ENCODE measurements at regions not wholly inside any gene's neighbourhood (a gene's known extent, or its start where the extent isn't known, plus 50 kb on each side); places are given as distances from the start of the nearest gene placed in this dataset.
A peak's percentile ranks its signal among the peaks of the same experiment; 100 is the strongest.

DNA sequence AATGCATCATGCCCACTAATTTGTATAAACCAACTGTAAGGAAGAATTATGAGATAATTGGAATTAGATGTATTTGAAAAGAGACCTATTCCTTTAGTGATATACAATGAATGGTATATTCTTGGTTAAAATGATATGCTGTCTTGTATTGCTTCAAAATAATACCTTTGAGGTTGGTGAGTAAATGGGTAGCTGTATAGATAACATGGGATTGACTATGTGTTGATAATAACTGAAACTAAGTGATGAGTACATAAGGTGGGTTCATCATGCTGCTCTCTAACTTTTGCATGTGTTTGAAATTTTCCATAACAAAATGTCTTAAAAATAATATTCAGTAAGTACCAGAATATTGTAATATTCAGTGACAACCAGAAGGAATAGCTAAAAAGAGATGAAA, 272.6 kb upstream of the ZPLD1 start:
- H3K9me3 ChIP-seq (replicated peaks; ENCODE audit: control insufficient read depth, insufficient read depth, low read length) = no peaks in the 10 kb centered on the region
- ChIA-PET POLR2A (interaction anchor here (0.7 to 1.1 kb wide), 2 partner anchors 14 to 313 kb away, joined by 3 to 4 read pairs; partner anchors contain the start of gene NFKBIZ), CTCF (interaction anchor here (1.0 to 2.4 kb wide), 7 partner anchors 12 to 359 kb away, joined by 3 to 14 read pairs (median 5); no protein-coding TSS in a partner anchor)
- H4K20me1 ChIP-seq (replicated peaks; ENCODE audit: control insufficient read depth, extremely low read depth, insufficient read depth, low read length) = no peaks in the 10 kb centered on the region
- peak overlapping the region; percentile 79 for H3K9ac ChIP-seq (replicated peaks; ENCODE audit: extremely low read depth, insufficient read depth, low read length)
- no TSS peak for BruUV-seq (replicated peaks)
- DNase-seq (ENCODE audit: low read depth, low spot score) = no peak
- FAIRE-seq = no peak
- H3K4me2 ChIP-seq (ENCODE audit: insufficient read depth, low read length) = no peak overlapping the region
- no peaks in the 10 kb centered on the region for H3K27me3 ChIP-seq (ENCODE audit: control insufficient read depth in 2 of 2, insufficient read depth in 2 of 2, low read length in 2 of 2)
- no peaks in the 10 kb centered on the region for H3K9me1 ChIP-seq (replicated peaks; ENCODE audit: control insufficient read depth, extremely low read depth, insufficient read depth, low read length)
- no peak overlapping the region for H2AFZ ChIP-seq (ENCODE audit: low read depth, low read length)
- H3K36me3 ChIP-seq (ENCODE audit: control insufficient read depth in 2 of 2, extremely low read depth in 1 of 2, insufficient read depth in 2 of 2, low read length in 2 of 2) = no peaks in the 10 kb centered on the region
- H3K27ac ChIP-seq (ENCODE audit: insufficient read depth, low read depth, low read length) = peak overlapping the region; percentile 94
- no peak overlapping the region for H3K4me3 ChIP-seq (replicated peaks in 1 of 3; ENCODE audit: insufficient read depth in 1 of 3, low read depth in 1 of 3, low read length in 3 of 3)
- no peaks in the 10 kb centered on the region for H3K79me2 ChIP-seq (ENCODE audit: control insufficient read depth, insufficient read depth, low read length)
- TF ChIP-seq JUN (IDR thresholded peaks at IDR 0.05; ENCODE audit: borderline replicate concordance, insufficient read depth, insufficient read length, low read depth) (no peak), CTCF (IDR thresholded peaks at IDR 0.05; ENCODE audit: extremely low read depth in 1 of 2, insufficient read depth in 1 of 2, low read depth in 1 of 2, low read length in 2 of 2) (no peak), GATA2 (IDR thresholded peaks at IDR 0.05; ENCODE audit: insufficient read depth, insufficient read length, low read depth, low read length) (no peak), POLR2A (IDR thresholded peaks at IDR 0.05; ENCODE audit: low read depth, low read length) (no peak), EZH2 (IDR thresholded peaks at IDR 0.05; ENCODE audit: borderline replicate concordance, low read depth, low read length, severe bottlenecking) (no peak), MYC (IDR thresholded peaks at IDR 0.05; ENCODE audit: low read depth, low read length) (no peak), FOS (IDR thresholded peaks at IDR 0.05; ENCODE audit: borderline replicate concordance, insufficient read depth, low read length) (no peak), POLR2AphosphoS5 (IDR thresholded peaks at IDR 0.05; ENCODE audit: insufficient read depth, low read depth, low read length) (no peak)
- TF ChIP-seq, protein P1, sequence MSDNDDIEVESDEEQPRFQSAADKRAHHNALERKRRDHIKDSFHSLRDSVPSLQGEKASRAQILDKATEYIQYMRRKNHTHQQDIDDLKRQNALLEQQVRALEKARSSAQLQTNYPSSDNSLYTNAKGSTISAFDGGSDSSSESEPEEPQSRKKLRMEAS (IDR thresholded peaks at IDR 0.05; ENCODE audit: insufficient read depth, insufficient read length) = no peak
- intact Hi-C loops (cut with micrococcal nuclease) = loop anchor here (2.0 kb wide), 3 partner anchors 55 to 221 kb away; no protein-coding TSS in a partner anchor
- dilution Hi-C loops (cut with MboI; ENCODE audit: extremely low pct_ligation_motif_present, low sequenced_read_pairs) = loop anchor here (25.0 kb wide), 1 partner anchor 300 kb away; no protein-coding TSS in a partner anchor
- H3K4me1 ChIP-seq (ENCODE audit: control insufficient read depth, extremely low read depth, insufficient read depth, low read length) = peaks cover 30% of the 10 kb centered on the region
